ENCODE measurements at regions not wholly inside any gene's neighbourhood (a gene's known extent, or its start where the extent isn't known, plus 50 kb on each side); places are given as distances from the start of the nearest gene placed in this dataset.

DNA sequence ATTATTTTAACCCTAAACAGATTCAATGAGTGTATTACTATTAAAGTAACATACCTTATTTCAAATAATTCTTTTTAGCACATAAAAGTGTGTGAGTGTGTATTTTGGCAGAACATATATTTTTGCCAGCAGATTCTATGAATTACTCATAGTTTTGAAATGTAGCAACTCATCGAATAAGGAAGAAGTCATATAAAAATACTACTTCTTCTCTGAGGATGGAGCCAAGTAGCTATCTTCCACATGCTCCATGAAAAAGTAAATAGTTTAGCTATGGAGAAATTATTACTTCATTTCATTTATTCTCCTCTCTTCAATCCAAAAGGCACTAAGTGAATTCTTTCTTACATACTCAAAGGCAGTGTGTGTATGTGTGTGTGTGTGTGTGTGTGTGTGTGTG, 1090.4 kb upstream of the CDH6 start:
- Histone ChIP-seq H3K27ac (ENCODE audit: low read length) (no peak overlapping the region), H3K4me2 (ENCODE audit: insufficient read depth, low read length) (no peak overlapping the region), H3K9me3 (ENCODE audit: insufficient read depth, low read length, severe bottlenecking) (no peaks in the 10 kb centered on the region), H4K20me1 (ENCODE audit: insufficient read depth, low read length) (no peaks in the 10 kb centered on the region), H2AFZ (ENCODE audit: low read depth, low read length) (no peak overlapping the region), H3K4me3 (ENCODE audit: low read depth in 1 of 2, low read length in 2 of 2) (no peak overlapping the region), H3K4me1 (ENCODE audit: insufficient read depth, low read length) (no peaks in the 10 kb centered on the region), H3K79me2 (ENCODE audit: insufficient read depth, low read length) (no peaks in the 10 kb centered on the region), H3K36me3 (ENCODE audit: insufficient read depth, low read length) (no peaks in the 10 kb centered on the region), H3K27me3 (ENCODE audit: insufficient read depth, low read length, poor library complexity) (no peaks in the 10 kb centered on the region), H3K9ac (ENCODE audit: low read depth, low read length) (no peak overlapping the region)
- TF ChIP-seq, protein P1, sequence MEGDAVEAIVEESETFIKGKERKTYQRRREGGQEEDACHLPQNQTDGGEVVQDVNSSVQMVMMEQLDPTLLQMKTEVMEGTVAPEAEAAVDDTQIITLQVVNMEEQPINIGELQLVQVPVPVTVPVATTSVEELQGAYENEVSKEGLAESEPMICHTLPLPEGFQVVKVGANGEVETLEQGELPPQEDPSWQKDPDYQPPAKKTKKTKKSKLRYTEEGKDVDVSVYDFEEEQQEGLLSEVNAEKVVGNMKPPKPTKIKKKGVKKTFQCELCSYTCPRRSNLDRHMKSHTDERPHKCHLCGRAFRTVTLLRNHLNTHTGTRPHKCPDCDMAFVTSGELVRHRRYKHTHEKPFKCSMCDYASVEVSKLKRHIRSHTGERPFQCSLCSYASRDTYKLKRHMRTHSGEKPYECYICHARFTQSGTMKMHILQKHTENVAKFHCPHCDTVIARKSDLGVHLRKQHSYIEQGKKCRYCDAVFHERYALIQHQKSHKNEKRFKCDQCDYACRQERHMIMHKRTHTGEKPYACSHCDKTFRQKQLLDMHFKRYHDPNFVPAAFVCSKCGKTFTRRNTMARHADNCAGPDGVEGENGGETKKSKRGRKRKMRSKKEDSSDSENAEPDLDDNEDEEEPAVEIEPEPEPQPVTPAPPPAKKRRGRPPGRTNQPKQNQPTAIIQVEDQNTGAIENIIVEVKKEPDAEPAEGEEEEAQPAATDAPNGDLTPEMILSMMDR (IDR thresholded peaks at IDR 0.05; ENCODE audit: borderline replicate concordance, extremely low read depth, low read length, poor library complexity, severe bottlenecking): no peak
- TF ChIP-seq EZH2 (IDR thresholded peaks at IDR 0.05; ENCODE audit: borderline replicate concordance, low read depth, low read length, severe bottlenecking): no peak
- DNase-seq (no peak), ATAC-seq (ENCODE audit: insufficient read depth, low read depth) (no peak)

DNA sequence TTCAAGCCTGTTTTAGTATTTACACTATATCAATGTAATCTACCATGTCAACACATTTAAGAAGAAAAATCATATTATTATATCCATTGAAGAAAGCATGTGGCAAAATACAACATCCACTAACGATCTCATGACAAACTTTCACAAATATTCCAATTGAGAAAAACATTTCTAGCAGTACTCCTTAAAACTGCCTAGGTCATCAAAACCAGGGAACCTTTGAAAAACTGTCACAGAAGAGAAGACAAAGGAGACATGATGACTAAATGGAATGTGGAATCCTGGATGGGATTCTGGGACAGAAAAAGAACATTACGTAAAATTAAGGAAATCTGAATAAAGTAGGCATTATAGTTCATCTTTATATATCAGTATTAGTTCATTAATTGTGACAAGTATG, 1091.3 kb upstream of the CDH6 start:
- Histone ChIP-seq H3K9me3 (ENCODE audit: insufficient read depth, low read length, severe bottlenecking) (no peaks in the 10 kb centered on the region), H3K27ac (ENCODE audit: low read length) (no peak overlapping the region), H3K4me2 (ENCODE audit: insufficient read depth, low read length) (no peak overlapping the region), H2AFZ (ENCODE audit: low read depth, low read length) (no peak overlapping the region), H3K27me3 (ENCODE audit: insufficient read depth, low read length, poor library complexity) (no peaks in the 10 kb centered on the region), H4K20me1 (ENCODE audit: insufficient read depth, low read length) (no peaks in the 10 kb centered on the region), H3K4me3 (ENCODE audit: low read depth in 1 of 2, low read length in 2 of 2) (no peak overlapping the region), H3K36me3 (ENCODE audit: insufficient read depth, low read length) (no peaks in the 10 kb centered on the region), H3K4me1 (ENCODE audit: insufficient read depth, low read length) (no peaks in the 10 kb centered on the region), H3K79me2 (ENCODE audit: insufficient read depth, low read length) (no peaks in the 10 kb centered on the region), H3K9ac (ENCODE audit: low read depth, low read length) (no peak overlapping the region)
- no peak for TF ChIP-seq EZH2 (IDR thresholded peaks at IDR 0.05; ENCODE audit: borderline replicate concordance, low read depth, low read length, severe bottlenecking)
- TF ChIP-seq, protein P1 (IDR thresholded peaks at IDR 0.05; ENCODE audit: borderline replicate concordance, extremely low read depth, low read length, poor library complexity, severe bottlenecking): no peak
- no peak for DNase-seq
- ATAC-seq (ENCODE audit: insufficient read depth, low read depth): no peak

DNA sequence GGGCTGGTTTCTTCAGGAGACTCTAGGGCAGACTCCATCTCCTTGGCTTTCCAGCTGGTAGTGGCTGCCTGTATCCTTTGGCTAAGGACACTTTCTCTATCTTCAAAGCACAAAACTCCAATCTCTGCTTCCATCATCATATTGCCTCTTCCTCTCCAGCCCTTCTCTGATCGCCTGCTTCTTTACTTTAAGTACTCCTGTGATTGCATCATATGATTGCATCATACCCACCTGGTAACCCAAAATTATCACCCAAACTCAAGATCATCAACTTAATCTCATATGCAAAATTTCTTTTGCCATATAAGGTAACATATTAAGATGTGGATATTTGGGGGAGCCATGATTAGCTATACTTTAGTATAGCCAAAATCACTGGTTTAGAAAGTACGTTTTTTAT, 1092.6 kb upstream of the CDH6 start:
- no peaks in the 10 kb centered on the region for H3K4me1 ChIP-seq (ENCODE audit: insufficient read depth, low read length)
- H4K20me1 ChIP-seq (ENCODE audit: insufficient read depth, low read length): no peaks in the 10 kb centered on the region
- no peak overlapping the region for H3K4me2 ChIP-seq (ENCODE audit: insufficient read depth, low read length)
- H3K79me2 ChIP-seq (ENCODE audit: insufficient read depth, low read length): no peaks in the 10 kb centered on the region
- no peaks in the 10 kb centered on the region for H3K27me3 ChIP-seq (ENCODE audit: insufficient read depth, low read length, poor library complexity)
- no peak overlapping the region for H3K4me3 ChIP-seq (ENCODE audit: low read depth in 1 of 2, low read length in 2 of 2)
- no peak overlapping the region for H2AFZ ChIP-seq (ENCODE audit: low read depth, low read length)
- TF ChIP-seq, protein P1 (IDR thresholded peaks at IDR 0.05; ENCODE audit: borderline replicate concordance, extremely low read depth, low read length, poor library complexity, severe bottlenecking): no peak
- TF ChIP-seq EZH2 (IDR thresholded peaks at IDR 0.05; ENCODE audit: borderline replicate concordance, low read depth, low read length, severe bottlenecking): no peak
- no peak overlapping the region for H3K9ac ChIP-seq (ENCODE audit: low read depth, low read length)
- no peaks in the 10 kb centered on the region for H3K36me3 ChIP-seq (ENCODE audit: insufficient read depth, low read length)
- no peaks in the 10 kb centered on the region for H3K9me3 ChIP-seq (ENCODE audit: insufficient read depth, low read length, severe bottlenecking)
- ATAC-seq (ENCODE audit: insufficient read depth, low read depth) (no peak), DNase-seq (no peak)
- no peak overlapping the region for H3K27ac ChIP-seq (ENCODE audit: low read length)

DNA sequence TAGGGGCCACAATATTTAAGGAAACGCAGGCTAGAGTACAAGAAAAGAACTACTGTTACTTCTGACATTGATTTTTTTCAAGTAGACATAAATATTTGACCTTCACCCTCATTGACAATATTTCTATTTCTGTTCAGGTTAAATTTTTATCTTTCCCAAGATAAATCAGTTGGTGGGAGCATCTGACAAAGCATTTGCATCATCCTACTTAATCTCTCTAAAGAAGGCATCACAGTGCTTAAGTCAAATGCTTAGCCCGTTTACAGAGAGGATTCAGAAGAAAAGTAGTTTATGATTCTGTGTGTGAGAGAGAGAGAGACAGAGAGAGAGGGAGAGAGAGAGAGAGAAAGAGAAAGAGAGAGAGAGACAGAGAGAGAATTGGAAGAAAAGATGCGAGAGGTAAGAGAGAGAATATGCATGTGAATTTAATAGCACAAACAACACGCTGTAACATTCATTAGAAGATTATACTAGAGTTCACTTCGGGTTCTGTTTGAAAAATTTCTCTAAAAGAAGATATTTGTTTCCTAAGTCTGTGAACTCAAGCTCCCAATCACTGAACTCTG, 1093.3 kb upstream of the CDH6 start:
- no peak overlapping the region for H3K27ac ChIP-seq (ENCODE audit: low read length)

More for the DNA sequence above, 1093.3 kb upstream of the CDH6 start:
- no peaks in the 10 kb centered on the region for H3K36me3 ChIP-seq (ENCODE audit: insufficient read depth, low read length)
- H3K4me1 ChIP-seq (ENCODE audit: insufficient read depth, low read length): no peaks in the 10 kb centered on the region
- no peak overlapping the region for H3K9ac ChIP-seq (ENCODE audit: low read depth, low read length)
- H2AFZ ChIP-seq (ENCODE audit: low read depth, low read length): no peak overlapping the region
- no peaks in the 10 kb centered on the region for H3K9me3 ChIP-seq (ENCODE audit: insufficient read depth, low read length, severe bottlenecking)
- ATAC-seq (ENCODE audit: insufficient read depth, low read depth) (no peak), DNase-seq (no peak)
- H3K4me3 ChIP-seq (ENCODE audit: low read depth in 1 of 2, low read length in 2 of 2): no peak overlapping the region
- H4K20me1 ChIP-seq (ENCODE audit: insufficient read depth, low read length): no peaks in the 10 kb centered on the region
- no peaks in the 10 kb centered on the region for H3K27me3 ChIP-seq (ENCODE audit: insufficient read depth, low read length, poor library complexity)
- TF ChIP-seq EZH2 (IDR thresholded peaks at IDR 0.05; ENCODE audit: borderline replicate concordance, low read depth, low read length, severe bottlenecking): no peak
- TF ChIP-seq, protein P1 (IDR thresholded peaks at IDR 0.05; ENCODE audit: borderline replicate concordance, extremely low read depth, low read length, poor library complexity, severe bottlenecking): no peak
- no peaks in the 10 kb centered on the region for H3K79me2 ChIP-seq (ENCODE audit: insufficient read depth, low read length)
- no peak overlapping the region for H3K4me2 ChIP-seq (ENCODE audit: insufficient read depth, low read length)

Measured in DND-41 (cell line).